Activated T-helper 1 cell treated with anti-CD3 and anti-CD28 coated beads, Interleukin-12 subunit alpha, Interleukin-12 subunit beta, Interleukin-2, Interleukin-4 antibody, amounts not matched to agents 30 ng/mL and 10 ng/mL and 1 ng/mL, durations not matched to agents 14 hours and 24 hours and 36 hours (primary cell): ENCODE measurements at regions not wholly inside any gene's neighbourhood (a gene's known extent, or its start where the extent isn't known, plus 50 kb on each side); places are given as distances from the start of the nearest gene placed in this dataset.

Experiments used
- DNase-seq: peaks from one replicate; pipeline ENCODE4 v3.0.0; 2021; ENCODE audit warnings: low spot score
- H3K27ac Mint-ChIP-seq: one replicate; pipeline ENCODE4 v1.8.0; 2021; ENCODE audit warnings: mild to moderate bottlenecking, mixed read lengths
- H3K27me3 Mint-ChIP-seq: one replicate; pipeline ENCODE4 v1.8.0; 2022; ENCODE audit warnings: mild to moderate bottlenecking, moderate library complexity, mixed read lengths; ENCODE audit not compliant: insufficient read depth
- H3K36me3 Mint-ChIP-seq: one replicate; pipeline ENCODE4 v1.8.0; 2021; ENCODE audit warnings: low read depth, mixed read lengths
- H3K4me1 Mint-ChIP-seq: one replicate; pipeline ENCODE4 v1.8.0; 2021; ENCODE audit warnings: low read depth, mixed read lengths
- H3K4me3 Mint-ChIP-seq: one replicate; pipeline ENCODE4 v1.8.0; 2021; ENCODE audit warnings: mild to moderate bottlenecking, moderate library complexity, mixed read lengths
- H3K9me3 Mint-ChIP-seq: one replicate; pipeline ENCODE4 v1.8.0; 2021; ENCODE audit warnings: mixed read lengths
- intact Hi-C: fragments of 100-400 bp; cut with micrococcal nuclease; formaldehyde crosslinking; loops from one replicate; pipeline ENCODE4 v1.15.1; 2024

DNA sequence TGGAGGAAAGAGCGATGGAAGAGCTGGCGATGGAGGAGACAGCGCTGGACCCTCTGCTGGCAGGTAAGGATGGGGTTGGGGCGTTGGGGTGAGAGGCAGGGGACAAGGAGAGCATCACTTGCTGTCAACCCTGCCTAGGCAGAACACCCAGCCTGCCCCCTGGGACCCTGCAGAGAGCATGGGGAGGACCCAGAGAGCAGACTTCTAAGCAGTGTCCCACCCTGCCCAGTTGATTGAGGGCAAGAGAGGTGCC lies 111.6 kb upstream of the ANO1 start:
- Mint-ChIP-seq H3K36me3 (peaks cover 1% of the 10 kb centered on the region), H3K9me3 (no peaks in the 10 kb centered on the region), H3K4me3 (no peak overlapping the region), H3K27ac (no peak overlapping the region), H3K27me3 (no peaks in the 10 kb centered on the region), H3K4me1 (peaks cover 14% of the 10 kb centered on the region)
- DNase-seq = no peak
- intact Hi-C loops = no loop called here

DNA sequence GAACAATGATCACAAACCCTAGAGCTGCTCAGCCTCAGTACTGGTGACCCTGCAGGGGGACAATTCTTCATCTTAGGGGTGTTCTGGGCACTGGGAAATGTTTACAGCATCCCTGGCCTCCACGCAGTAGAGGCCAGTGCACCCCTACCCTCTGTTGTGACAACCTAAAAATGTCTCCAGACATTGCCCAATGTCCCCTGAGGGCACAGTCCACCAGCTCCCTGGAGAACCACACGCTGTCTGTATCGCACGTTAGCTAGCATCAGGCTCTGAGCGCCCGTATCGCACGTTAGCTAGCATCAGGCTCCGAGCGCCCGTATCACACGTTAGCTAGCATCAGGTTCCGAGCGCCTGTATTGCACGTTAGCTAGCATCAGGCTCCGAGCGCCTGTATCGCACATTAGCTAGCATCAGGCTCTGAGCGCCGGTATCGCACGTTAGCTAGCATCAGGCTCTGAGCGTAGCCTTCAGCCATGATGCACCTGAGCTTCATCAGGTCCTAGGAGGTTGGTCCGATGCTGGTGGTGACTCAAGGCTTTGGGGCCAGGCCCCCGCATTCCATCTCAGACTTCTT lies 111.1 kb upstream of the ANO1 start:
- H3K4me1 Mint-ChIP-seq = peaks cover 16% of the 10 kb centered on the region
- H3K27ac Mint-ChIP-seq = no peak overlapping the region
- no peak for DNase-seq
- intact Hi-C loops = no loop called here
- no peaks in the 10 kb centered on the region for H3K27me3 Mint-ChIP-seq
- H3K36me3 Mint-ChIP-seq = peaks cover 1% of the 10 kb centered on the region
- no peaks in the 10 kb centered on the region for H3K9me3 Mint-ChIP-seq
- no peak overlapping the region for H3K4me3 Mint-ChIP-seq

DNA sequence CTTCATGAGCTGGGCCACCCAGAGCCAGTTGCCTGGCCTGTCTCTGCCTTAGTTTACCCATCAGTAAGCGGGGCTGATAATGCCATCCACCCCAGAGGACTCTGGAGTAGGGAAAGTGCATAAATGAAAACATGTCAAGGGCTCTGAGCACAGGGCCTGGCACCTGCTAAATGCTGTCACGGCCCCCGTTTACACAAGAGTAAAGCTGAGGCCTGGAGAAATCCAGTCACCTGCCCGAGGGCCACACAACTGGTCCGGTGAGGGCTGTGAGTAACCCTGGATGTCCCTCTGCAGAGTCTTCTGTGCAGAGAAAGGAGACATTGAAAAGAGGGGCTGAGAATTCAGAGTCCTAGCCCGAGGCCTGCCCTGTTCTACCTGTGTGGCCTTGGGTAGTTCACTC lies 110.6 kb upstream of the ANO1 start:
- DNase-seq = no peak
- intact Hi-C loops = no loop called here
- no peaks in the 10 kb centered on the region for H3K9me3 Mint-ChIP-seq

DNA sequence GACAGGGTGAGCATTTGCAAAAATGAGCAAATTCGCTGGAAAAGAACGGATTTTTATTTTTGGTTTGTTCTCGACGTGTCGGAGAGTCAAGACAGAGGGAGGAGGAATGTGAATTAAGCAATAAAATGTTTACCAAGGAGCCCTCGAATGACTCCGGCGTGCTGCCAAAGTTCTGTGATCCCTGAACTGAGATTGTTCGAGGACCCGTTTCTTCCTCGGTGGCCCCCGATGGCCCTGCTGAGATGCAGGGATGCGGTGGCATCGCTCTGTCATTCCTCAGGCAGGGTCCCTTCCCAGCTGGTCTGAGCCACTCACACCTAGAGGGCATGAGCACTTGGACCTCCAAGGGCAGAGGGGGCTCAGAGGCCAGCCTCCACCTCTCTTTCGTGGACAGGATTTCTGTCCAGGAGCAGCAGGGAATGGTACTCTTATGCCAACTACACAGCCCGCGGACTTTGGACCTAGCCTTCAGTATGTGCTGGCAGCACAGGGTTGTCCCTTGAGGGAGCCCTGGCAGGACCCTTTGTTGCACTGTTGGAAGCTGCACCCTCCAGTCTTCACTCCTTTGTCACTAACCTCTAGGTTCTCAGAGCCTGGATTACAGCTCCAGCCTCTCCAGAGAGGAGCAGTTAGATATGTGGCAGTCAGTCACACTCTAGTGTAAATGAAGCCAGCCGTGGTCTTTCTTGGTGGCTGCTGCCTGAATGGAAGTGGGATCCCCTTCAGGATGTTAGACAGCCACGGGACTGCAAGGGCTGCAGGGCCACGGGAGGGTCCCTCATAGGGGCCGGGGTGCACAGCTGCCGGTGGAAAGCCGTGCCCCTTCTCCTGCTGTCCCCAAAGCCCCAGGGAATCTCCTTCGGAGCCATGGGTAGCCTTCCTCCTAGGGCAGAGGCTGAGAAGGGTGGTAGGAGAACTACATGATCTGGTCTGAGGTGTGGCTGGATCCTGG lies 109.4 kb upstream of the ANO1 start:
- intact Hi-C loops = no loop called here
- H3K27me3 Mint-ChIP-seq = no peaks in the 10 kb centered on the region
- no peaks in the 10 kb centered on the region for H3K9me3 Mint-ChIP-seq
- peaks cover 16% of the 10 kb centered on the region for H3K4me1 Mint-ChIP-seq
- peaks cover 1% of the 10 kb centered on the region for H3K36me3 Mint-ChIP-seq
- no peak overlapping the region for H3K4me3 Mint-ChIP-seq
- no peak for DNase-seq
- no peak overlapping the region for H3K27ac Mint-ChIP-seq

More for the DNA sequence above, 110.6 kb upstream of the ANO1 start:
- Mint-ChIP-seq H3K4me3 (no peak overlapping the region), H3K4me1 (peaks cover 16% of the 10 kb centered on the region), H3K27me3 (no peaks in the 10 kb centered on the region), H3K36me3 (peaks cover 1% of the 10 kb centered on the region), H3K27ac (no peak overlapping the region)

DNA sequence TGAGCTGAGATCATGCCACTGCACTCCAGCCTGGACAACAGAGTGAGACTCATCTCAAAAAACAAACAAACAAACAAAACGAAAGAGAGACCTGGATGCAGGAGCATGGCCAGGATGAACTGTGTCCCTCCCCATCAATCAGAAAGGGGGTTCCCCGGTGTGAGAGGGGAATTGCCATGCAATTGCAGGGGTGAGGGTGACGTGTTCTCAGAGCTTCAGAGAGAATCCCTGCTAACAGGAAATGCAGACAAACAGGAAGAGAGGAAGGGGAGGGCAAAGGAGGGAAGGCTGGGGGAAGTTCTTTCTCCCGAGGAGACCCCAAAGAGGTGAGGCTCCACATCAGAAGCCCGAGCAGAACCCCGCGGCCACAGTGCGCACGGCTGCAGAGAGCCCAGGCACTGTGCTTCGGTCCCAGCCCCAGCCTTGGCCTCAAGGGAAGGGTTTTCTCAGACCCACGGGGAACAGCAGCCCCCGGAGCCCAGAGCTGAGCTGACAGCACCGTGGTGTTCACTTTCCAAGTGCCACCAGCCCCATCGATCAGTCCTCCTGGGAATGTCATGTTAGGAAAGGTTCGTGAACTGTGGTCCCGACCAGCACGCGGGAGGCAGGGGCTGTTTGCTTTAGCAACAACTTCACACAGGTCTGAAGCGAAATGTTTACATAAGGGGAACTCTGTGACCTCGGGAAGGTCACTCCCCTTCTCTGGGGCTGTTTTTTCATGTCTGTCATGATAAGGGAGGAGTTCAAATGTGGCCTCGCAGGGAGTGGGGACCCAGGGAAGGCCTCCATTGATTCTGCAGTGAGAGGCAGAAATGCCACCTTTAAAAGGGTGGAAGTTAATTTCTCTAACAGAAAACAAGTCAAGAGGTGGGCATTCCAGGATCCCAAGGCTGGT lies 108.0 kb upstream of the ANO1 start:
- no peak for DNase-seq

GRCh38 chr11:69970785-69971535 lies 107.2 kb upstream of the ANO1 start:
- peaks cover 1% of the 10 kb centered on the region for H3K36me3 Mint-ChIP-seq
- H3K27me3 Mint-ChIP-seq = no peaks in the 10 kb centered on the region
- H3K27ac Mint-ChIP-seq = no peak overlapping the region
- H3K4me3 Mint-ChIP-seq = no peak overlapping the region
- intact Hi-C loops = no loop called here
- no peaks in the 10 kb centered on the region for H3K9me3 Mint-ChIP-seq
- peaks cover 16% of the 10 kb centered on the region for H3K4me1 Mint-ChIP-seq
- no peak for DNase-seq

More for the DNA sequence above, 108.0 kb upstream of the ANO1 start:
- Mint-ChIP-seq H3K27me3 (no peaks in the 10 kb centered on the region), H3K4me3 (peak overlapping the region; percentile 26), H3K4me1 (peaks cover 16% of the 10 kb centered on the region), H3K36me3 (peaks cover 1% of the 10 kb centered on the region), H3K9me3 (no peaks in the 10 kb centered on the region), H3K27ac (peak overlapping the region; percentile 61)
- intact Hi-C loops = no loop called here

GRCh38 chr11:69971741-69972140 lies 106.4 kb upstream of the ANO1 start:
- intact Hi-C loops = no loop called here
- Mint-ChIP-seq H3K36me3 (peaks cover 1% of the 10 kb centered on the region), H3K9me3 (no peaks in the 10 kb centered on the region), H3K4me3 (no peak overlapping the region), H3K4me1 (peaks cover 16% of the 10 kb centered on the region), H3K27ac (no peak overlapping the region), H3K27me3 (peaks cover 2% of the 10 kb centered on the region)
- DNase-seq = no peak

DNA sequence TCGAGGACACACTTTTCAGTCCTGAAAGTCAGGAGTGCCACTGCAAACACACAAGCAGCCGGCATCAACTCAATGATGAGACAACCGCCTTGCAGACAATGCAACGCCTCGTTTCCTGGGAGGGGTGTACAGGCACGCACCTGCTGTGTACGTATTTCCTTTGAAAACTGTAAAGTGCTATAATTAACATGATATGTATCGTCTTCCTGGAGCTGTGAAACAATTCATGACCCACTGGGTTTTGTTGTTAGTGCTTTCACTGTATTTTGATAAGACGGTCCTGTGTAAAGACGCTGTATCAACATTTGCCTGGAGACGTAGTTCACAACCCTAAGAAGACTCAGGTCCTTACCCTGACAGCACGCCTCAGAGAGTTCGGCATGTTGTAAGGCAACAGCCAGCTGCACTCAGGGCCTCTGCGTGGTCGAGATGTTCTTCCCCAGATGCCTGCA lies 105.7 kb upstream of the ANO1 start:
- intact Hi-C loops = no loop called here
- H3K4me1 Mint-ChIP-seq = peaks cover 16% of the 10 kb centered on the region

GRCh38 chr11:69974528-69974927 lies 103.6 kb upstream of the ANO1 start:
- no peaks in the 10 kb centered on the region for H3K9me3 Mint-ChIP-seq
- no peak overlapping the region for H3K27ac Mint-ChIP-seq
- peaks cover 1% of the 10 kb centered on the region for H3K36me3 Mint-ChIP-seq
- H3K4me3 Mint-ChIP-seq = no peak overlapping the region
- DNase-seq = no peak
- peaks cover 10% of the 10 kb centered on the region for H3K27me3 Mint-ChIP-seq
- intact Hi-C loops = no loop called here
- H3K4me1 Mint-ChIP-seq = peaks cover 16% of the 10 kb centered on the region

More for the DNA sequence above, 105.7 kb upstream of the ANO1 start:
- peak overlapping the region; percentile 13 for H3K27ac Mint-ChIP-seq
- H3K27me3 Mint-ChIP-seq = peaks cover 2% of the 10 kb centered on the region
- no peak for DNase-seq
- H3K4me3 Mint-ChIP-seq = no peak overlapping the region
- peaks cover 1% of the 10 kb centered on the region for H3K36me3 Mint-ChIP-seq
- H3K9me3 Mint-ChIP-seq = no peaks in the 10 kb centered on the region

- Mint-ChIP-seq H3K4me1 (peaks cover 5% of the 10 kb centered on the region), H3K27me3 (peaks cover 11% of the 10 kb centered on the region), H3K27ac (no peak overlapping the region), H3K36me3 (peaks cover 1% of the 10 kb centered on the region), H3K4me3 (no peak overlapping the region), H3K9me3 (no peaks in the 10 kb centered on the region)
- intact Hi-C loops = no loop called here
- no peak for DNase-seq
Observed at GRCh38 chr11:69975822-69976221, 102.3 kb upstream of the ANO1 start.

DNA sequence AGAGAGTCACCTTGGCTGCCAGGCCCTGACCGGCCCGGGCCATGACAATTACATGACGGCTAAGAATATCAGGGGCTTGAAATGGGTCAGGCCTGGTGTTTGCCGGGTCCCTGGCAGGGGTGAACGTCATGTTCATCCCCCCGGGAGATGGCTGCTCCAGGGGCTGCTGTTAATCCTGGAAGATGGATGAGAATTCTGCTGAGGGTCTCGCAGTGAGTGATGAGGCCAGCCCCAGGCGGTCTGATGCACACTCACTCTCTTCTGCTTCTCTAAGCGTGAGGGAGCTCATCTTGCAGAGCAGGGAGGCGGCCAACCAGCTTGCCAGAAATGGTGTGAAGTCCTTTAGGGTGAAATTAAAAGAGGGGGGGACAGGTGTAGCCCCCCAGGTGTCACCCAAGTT lies 101.3 kb upstream of the ANO1 start:
- no peak overlapping the region for H3K27ac Mint-ChIP-seq
- H3K4me3 Mint-ChIP-seq = no peak overlapping the region
- H3K9me3 Mint-ChIP-seq = no peaks in the 10 kb centered on the region
- intact Hi-C loops = no loop called here
- DNase-seq = no peak
- no peaks in the 10 kb centered on the region for H3K36me3 Mint-ChIP-seq
- no peaks in the 10 kb centered on the region for H3K4me1 Mint-ChIP-seq
- peaks cover 14% of the 10 kb centered on the region for H3K27me3 Mint-ChIP-seq

- DNase-seq = no peak
- Mint-ChIP-seq H3K9me3 (no peaks in the 10 kb centered on the region), H3K36me3 (no peaks in the 10 kb centered on the region), H3K4me1 (no peaks in the 10 kb centered on the region), H3K27ac (no peak overlapping the region), H3K4me3 (no peak overlapping the region), H3K27me3 (peaks cover 16% of the 10 kb centered on the region)
- intact Hi-C loops = no loop called here
Observed at GRCh38 chr11:69977951-69978350, 100.2 kb upstream of the ANO1 start.
